ENCODE measurements at regions not wholly inside any gene's neighbourhood (a gene's known extent, or its start where the extent isn't known, plus 50 kb on each side); places are given as distances from the start of the nearest gene placed in this dataset.
A peak's percentile ranks its signal among the peaks of the same experiment; 100 is the strongest.
"Not testable (repeated sequence)": the region's sequence is repeated elsewhere in the genome, so short reads cannot be mapped to it uniquely, and the experiment has no call there.

DNA sequence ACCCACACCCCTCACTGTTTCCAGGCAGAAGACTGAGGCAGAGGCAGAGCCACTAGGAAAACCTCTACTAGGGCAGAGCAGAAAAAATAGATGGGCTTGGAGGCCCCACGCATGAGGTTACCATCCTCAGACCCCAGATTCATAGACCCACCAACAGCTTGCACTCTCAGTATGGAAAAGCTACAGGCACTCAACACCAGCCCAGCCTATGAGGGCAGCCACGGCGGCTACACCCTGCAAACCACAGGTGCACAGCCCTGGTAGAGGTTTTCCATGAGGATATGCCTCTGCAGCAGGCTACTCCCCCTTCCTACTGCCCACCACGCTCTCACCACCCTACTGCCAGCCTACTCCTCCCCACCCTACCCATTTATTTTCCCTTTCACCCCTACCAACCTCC, 235.1 kb downstream of the CWH43 start:
- DNase-seq = peak in 1 of 3 donors; percentile 46
- H3K4me1 ChIP-seq = no peaks in the 10 kb centered on the region
- no peak for TF ChIP-seq POLR2A (IDR thresholded peaks at IDR 0.05)
- TF ChIP-seq, protein P1, sequence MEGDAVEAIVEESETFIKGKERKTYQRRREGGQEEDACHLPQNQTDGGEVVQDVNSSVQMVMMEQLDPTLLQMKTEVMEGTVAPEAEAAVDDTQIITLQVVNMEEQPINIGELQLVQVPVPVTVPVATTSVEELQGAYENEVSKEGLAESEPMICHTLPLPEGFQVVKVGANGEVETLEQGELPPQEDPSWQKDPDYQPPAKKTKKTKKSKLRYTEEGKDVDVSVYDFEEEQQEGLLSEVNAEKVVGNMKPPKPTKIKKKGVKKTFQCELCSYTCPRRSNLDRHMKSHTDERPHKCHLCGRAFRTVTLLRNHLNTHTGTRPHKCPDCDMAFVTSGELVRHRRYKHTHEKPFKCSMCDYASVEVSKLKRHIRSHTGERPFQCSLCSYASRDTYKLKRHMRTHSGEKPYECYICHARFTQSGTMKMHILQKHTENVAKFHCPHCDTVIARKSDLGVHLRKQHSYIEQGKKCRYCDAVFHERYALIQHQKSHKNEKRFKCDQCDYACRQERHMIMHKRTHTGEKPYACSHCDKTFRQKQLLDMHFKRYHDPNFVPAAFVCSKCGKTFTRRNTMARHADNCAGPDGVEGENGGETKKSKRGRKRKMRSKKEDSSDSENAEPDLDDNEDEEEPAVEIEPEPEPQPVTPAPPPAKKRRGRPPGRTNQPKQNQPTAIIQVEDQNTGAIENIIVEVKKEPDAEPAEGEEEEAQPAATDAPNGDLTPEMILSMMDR (IDR thresholded peaks at IDR 0.05) = no peak
- no peaks in the 10 kb centered on the region for H3K27me3 ChIP-seq
- H3K9me3 ChIP-seq = no peaks in the 10 kb centered on the region
- no peak overlapping the region for H3K27ac ChIP-seq
- no peak overlapping the region for H3K4me3 ChIP-seq
- no peaks in the 10 kb centered on the region for H3K36me3 ChIP-seq

GRCh38 chr4:49222810-49223209, 236.7 kb downstream of the CWH43 start:
- H3K36me3 ChIP-seq, H3K4me1 ChIP-seq, H3K27ac ChIP-seq, H3K27me3 ChIP-seq, DNase-seq, H3K4me3 ChIP-seq, H3K9me3 ChIP-seq: not testable (repeated sequence)

DNA sequence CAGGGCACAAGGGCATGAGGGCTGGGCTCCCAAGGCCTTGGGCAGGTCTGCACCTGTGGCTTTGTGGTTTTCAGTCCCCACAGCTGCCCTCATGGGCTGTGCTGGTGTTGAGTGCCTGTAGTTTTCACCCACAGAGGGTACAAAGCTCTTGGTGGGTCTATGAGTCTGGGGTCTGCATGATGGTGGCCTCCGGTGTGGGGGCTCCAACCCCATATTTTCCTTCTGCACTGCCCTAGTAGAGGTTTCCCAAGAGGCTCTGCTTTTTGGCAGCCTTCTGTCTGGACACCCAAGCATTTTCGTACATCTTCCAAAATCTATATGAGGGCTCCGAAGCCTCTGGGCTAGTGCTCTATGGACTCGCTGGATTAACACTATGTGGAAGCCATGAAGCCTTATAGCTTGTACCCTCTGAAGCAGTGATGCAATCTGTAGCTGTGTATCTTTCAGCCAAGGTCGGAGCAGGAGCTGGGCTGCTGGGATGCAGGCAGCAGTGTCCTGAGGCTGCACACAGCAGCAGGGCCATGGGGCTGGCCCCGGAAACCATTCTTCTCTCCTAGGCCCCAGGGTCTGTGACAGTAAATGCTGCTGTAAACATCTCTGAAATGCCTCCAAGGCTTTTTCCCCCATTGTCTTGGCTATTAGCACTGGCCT, 240.3 kb downstream of the CWH43 start:
- not testable (repeated sequence) for H3K9me3 ChIP-seq, H3K4me1 ChIP-seq, H3K4me3 ChIP-seq, H3K27me3 ChIP-seq, H3K27ac ChIP-seq, H3K36me3 ChIP-seq, DNase-seq

DNA sequence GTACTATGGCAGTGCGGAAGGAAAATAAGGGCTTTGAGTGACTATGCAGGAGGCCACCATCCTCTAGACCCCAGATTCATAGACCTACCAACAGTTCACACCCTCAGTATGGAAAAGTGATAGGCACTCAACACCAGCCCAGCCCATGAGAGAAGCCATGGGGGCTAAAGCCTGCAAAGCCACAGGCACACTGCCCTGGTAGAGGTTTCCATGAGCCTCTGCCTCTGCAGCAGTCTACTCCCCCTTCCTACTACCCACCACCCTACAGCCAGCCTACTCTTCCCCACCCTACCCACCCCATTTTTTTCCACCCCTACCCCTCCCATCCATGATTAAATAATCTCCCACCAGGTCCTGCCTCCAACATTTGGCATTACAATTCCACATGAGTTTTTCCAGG, 241.9 kb downstream of the CWH43 start:
- not testable (repeated sequence) for H3K4me3 ChIP-seq, DNase-seq, H3K27me3 ChIP-seq, H3K27ac ChIP-seq, H3K36me3 ChIP-seq, H3K9me3 ChIP-seq, H3K4me1 ChIP-seq

DNA sequence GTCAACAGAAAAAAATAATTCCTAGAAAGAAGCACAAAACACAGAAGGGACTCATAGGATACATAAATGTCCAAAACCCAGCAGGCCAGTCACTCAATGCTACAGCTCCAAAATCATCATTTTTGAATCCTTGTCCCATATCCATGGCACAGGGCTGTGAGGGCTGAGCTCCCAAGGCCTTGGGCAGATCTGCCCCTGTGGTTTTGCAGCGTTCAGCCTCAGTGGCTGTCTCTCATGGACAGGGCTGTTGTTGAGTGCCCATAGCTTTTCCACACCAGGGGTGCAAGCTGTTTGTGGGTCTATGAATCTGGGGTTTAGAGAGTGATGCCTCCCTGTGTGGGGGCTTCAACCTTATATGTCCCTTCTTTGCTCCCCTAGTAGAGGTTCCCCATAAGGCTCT, 243.2 kb downstream of the CWH43 start:
- not testable (repeated sequence) for H3K4me1 ChIP-seq, H3K9me3 ChIP-seq, H3K27me3 ChIP-seq, H3K27ac ChIP-seq, H3K4me3 ChIP-seq, DNase-seq, H3K36me3 ChIP-seq

DNA sequence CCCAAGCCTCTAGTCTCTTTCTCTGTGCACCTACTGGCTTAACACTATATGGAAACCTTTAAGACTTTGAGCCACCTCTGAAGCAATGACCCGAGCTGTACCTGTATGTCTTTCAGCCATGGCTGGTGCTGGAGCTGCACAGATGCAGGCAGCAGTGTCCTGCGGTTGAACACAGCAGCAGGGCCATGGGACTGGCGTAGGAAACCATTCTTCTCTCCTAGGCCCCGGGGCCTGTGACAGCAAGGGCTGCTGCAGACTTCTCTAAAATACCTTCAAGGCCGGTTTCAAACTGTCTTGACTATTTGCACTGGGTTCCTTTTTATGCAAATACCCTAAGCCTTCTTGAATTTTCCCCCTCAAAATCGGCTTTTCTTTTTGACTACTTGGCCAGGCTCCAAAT, 243.6 kb downstream of the CWH43 start:
- H3K9me3 ChIP-seq, H3K27ac ChIP-seq, H3K27me3 ChIP-seq, H3K36me3 ChIP-seq, H3K4me1 ChIP-seq, DNase-seq, H3K4me3 ChIP-seq: not testable (repeated sequence)

DNA sequence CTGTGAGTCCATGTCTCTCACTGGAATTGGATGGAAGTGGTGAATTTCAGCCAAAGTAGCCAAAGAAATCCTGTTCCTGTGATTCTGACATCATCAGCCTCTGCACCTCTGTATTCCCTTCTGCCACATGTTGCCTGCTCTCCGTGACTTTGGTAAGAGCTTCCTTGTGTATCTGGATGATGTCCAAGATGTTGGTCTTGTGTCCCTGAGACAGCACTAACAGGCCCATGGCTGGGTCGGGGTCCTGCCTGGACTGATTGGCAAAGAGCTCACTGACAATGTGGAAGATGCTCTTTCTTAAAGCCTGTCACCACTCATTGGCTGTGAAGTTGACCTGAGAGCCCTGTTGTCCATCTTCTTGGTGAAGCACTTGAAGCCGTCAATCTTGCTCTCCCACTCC, 247.3 kb downstream of the CWH43 start:
- H3K36me3 ChIP-seq, H3K27ac ChIP-seq, H3K4me1 ChIP-seq, H3K9me3 ChIP-seq, DNase-seq, H3K27me3 ChIP-seq, H3K4me3 ChIP-seq: not testable (repeated sequence)

DNA sequence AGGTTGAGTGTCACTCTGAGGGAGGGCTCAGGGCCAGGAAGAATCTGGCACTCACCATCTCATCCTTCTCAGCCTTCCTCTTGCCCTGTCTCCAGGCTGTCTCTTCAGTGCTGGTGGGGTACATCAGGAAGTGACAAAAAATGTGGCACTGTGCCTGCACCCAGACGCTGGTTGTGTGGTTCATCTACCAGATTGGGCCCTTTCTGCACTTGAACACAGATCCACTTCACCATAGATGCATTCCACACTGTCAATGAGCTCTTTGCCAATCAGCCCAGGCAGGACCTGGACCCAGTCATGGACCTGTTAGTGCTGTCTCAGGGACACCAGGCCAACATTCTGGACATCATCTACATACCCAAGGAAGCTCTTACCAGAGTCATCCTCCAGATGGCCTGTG, 247.7 kb downstream of the CWH43 start:
- not testable (repeated sequence) for DNase-seq, H3K4me1 ChIP-seq, H3K27ac ChIP-seq, H3K9me3 ChIP-seq, H3K4me3 ChIP-seq, H3K27me3 ChIP-seq, H3K36me3 ChIP-seq

GRCh38 chr4:49234382-49234781, 248.3 kb downstream of the CWH43 start:
- H3K4me1 ChIP-seq, H3K9me3 ChIP-seq, H3K36me3 ChIP-seq, H3K4me3 ChIP-seq, DNase-seq, H3K27me3 ChIP-seq, H3K27ac ChIP-seq: not testable (repeated sequence)

GRCh38 chr4:49235413-49236160, 249.5 kb downstream of the CWH43 start:
- H3K4me1 ChIP-seq, H3K27me3 ChIP-seq, H3K36me3 ChIP-seq, H3K27ac ChIP-seq, H3K9me3 ChIP-seq, DNase-seq, H3K4me3 ChIP-seq: not testable (repeated sequence)

DNA sequence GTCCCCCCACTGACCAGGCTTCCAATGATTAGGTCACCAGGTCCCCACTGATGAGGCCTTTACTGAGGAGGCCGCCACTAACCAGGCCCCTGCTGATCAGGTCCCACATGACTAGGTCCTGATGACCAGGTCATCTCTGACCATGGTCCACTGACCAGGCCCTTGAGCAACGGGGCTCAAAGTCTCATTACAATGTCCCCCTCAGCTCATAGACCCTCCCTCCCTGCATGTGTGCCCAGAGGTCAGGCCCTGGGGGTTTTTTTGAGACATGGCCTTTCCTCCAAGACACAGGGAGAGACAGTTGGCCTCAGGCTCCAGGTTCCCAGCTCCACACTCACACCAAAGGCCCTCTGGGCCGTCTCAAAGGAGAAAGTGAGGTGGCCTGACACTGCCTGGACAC, 250.4 kb downstream of the CWH43 start:
- not testable (repeated sequence) for H3K27me3 ChIP-seq, H3K4me3 ChIP-seq, H3K9me3 ChIP-seq, DNase-seq, H3K36me3 ChIP-seq, H3K27ac ChIP-seq, H3K4me1 ChIP-seq

DNA sequence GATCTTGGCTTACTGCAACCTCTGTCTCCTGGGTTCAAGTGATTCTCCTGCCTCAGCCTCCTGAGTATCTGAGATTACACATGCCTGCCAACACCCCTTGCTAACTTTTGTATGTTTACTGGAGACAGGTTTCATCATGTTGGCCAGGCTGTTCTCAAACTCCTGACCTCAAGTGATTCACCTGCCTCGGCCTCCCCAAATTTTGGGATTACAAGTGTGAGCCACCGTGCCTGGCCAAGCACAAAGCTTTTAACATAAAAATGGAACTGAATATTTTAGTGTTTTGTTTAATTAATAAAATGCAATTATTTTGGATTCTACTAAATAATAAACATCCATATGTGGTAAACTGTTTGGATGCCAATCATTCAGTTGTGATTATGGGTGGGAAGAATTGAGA, 255.2 kb downstream of the CWH43 start:
- H3K9me3 ChIP-seq, H3K4me1 ChIP-seq, H3K27ac ChIP-seq, DNase-seq, H3K27me3 ChIP-seq, H3K36me3 ChIP-seq, H3K4me3 ChIP-seq: not testable (repeated sequence)

- not testable (repeated sequence) for H3K27ac ChIP-seq, H3K4me1 ChIP-seq, H3K27me3 ChIP-seq, DNase-seq, H3K4me3 ChIP-seq, H3K36me3 ChIP-seq, H3K9me3 ChIP-seq
Measured at GRCh38 chr4:49262786-49263185, 276.7 kb downstream of the CWH43 start.

GRCh38 chr4:49270435-49270834, 284.4 kb downstream of the CWH43 start:
- H3K4me1 ChIP-seq, H3K27ac ChIP-seq, H3K9me3 ChIP-seq, H3K27me3 ChIP-seq, H3K36me3 ChIP-seq, H3K4me3 ChIP-seq: not testable (repeated sequence)
- peak in 1 of 3 donors; percentile 8 for DNase-seq

GRCh38 chr4:49270912-49271311, 284.8 kb downstream of the CWH43 start:
- DNase-seq, H3K4me1 ChIP-seq, H3K4me3 ChIP-seq, H3K27me3 ChIP-seq, H3K27ac ChIP-seq, H3K36me3 ChIP-seq, H3K9me3 ChIP-seq: not testable (repeated sequence)
